Forelimb muscle (tissue), 1 donor: ENCODE measurements at regions not wholly inside any gene's neighbourhood (a gene's known extent, or its start where the extent isn't known, plus 50 kb on each side); places are given as distances from the start of the nearest gene placed in this dataset.

Experiments
- DNase-seq: peaks from one replicate; pipeline ENCODE4 v3.0.0-alpha.2; 2013; ENCODE audit warnings: low read depth

DNA sequence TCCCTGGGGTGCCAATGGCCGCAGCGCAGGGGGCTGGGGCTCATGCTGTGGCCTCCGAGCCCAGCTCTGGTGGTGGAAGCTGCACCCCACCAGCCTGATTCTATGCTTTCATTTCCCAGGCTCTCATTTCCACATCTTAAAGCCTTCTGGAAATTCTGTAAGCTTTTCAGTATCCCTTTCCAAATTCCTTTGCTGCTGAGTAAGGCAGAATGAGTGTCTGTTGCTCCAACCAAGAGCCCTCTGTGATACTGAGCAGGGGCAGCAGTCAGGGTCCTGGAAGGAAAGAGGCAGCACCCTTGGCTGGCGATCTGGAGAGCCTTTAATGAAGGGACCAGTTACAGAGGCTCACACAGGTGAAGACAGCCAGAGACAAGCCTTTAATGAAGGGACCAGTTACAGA lies 79.5 kb upstream of the FOXF1 start:
- DNase-seq: no peak

DNA sequence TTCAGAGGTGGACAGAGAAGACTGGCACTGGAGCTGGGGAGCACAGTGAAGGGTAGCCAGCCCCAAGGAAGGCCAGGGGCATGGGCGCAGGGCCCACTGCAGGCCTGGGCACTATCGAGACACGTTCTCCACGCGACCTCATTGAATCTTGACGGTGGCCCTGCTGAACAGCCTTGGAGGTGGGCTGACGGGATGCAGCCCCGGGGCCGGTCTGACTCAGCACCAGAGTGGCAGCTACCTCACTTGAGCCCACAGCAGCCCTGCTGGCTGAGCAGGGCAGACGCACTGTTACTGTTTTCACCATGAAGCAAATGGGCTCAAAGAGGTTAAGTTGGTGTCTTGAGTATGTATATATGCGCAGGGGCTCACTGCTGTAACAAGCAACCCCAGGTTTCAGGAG lies 78.8 kb upstream of the FOXF1 start:
- DNase-seq: no peak

DNA sequence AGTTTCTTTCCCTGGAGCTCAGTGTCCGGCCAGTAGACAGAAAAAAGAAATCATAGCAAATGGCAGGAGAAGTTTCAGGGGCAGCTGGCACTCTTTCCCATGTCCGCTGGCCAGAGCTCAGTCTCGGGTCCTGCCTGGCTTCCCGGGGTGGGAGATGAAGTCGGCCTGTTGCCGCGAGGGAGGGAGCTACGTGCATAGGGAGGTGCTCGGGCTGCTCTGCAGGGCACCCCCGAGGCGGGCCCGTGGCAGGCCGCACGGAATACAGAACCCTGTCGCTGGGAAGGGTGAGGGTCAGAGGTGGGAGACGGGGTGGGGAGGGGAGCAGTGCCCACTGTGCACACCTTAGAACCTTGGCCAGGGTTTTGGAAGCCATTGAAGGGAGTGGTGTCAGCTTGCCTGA lies 78.3 kb upstream of the FOXF1 start:
- no peak for DNase-seq

DNA sequence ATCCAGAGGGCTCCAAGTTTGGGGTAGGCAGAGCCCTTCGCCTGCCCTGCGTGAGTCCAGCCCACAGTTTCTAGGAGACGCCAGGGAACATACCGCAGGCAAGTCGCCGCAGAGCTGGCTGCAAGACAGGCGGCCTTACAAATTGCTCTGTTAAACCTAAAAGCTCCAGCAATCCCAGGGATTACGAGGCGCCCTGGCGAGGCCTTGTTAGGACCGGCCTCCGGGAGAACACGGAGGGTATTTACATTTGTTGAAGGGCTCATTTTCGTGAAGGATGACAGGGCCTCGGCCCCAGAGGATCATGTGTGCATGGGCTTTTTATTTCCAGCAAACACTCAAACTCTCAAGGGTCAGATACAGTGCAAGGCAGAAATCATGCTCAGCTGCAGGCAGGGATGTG lies 77.6 kb upstream of the FOXF1 start:
- DNase-seq: no peak

DNA sequence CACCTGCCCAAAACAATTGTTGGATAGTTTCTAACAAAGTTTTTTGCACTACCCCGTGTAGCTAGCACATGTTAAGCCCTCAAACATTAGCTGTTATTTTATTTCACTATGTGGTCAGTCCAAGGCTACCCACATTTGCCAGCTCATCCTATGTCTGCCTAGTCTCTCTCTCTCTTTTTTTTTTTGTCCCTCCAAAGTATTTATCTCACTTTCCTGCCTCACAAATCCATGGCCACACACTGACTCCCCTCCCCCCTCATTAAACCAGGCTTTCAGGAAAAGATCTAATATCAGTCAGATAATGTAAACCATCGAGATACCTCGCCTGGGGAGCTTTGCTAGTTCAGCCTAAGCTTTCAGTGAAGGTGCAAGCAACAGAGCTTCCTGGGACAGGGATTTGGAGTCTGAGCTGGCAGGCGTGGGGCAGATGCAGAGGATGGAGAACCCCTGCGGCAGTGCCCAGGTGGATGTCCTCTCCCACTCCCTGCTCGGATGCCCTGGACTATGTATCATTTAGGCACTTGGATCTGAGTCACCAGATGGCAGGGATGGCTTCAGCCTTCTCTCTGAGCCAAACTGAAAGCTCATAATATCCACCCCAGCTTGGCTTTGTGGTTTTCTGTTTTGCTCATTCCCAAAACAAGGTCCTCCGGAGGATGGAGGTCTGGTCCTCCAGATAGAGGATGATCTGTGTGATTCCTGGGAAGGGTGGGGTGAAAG lies 73.7 kb upstream of the FOXF1 start:
- DNase-seq: no peak

DNA sequence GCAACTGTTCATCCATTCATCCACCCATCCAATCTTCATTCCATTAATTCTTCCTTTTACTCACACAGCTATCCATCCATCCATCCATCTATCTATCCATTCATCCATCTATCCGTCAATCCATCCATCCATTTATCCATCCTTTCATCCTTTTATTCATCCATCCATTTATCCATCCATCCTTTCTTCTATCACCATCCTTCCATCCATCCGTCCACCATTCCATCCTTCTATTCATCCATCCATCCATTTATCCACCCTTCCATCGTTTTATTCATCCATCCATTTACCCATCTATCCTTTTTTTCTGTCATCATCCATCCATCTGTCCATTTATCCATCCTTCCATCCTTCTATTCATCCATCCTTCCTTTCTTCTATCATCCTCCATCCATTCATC lies 73.0 kb upstream of the FOXF1 start:
- DNase-seq: no peak

DNA sequence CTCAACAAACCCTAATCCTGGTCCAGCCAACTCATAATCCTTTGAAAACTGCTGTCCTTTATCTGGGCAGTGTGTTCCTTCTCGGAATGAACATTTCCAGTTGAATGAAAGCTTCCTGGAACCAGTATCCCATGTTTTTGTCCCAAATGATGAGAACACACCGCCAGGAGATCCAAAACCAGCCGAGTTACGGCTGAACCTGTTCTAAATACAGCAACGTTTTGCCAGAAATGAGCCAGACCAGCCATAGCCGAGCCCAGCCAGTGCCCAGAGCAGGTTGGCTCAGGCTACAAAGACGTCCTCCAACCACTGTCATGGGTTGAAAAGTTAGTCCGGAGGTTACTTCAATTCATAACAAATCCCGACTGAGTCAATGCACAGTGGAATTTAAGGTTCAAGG lies 67.6 kb upstream of the FOXF1 start:
- no peak for DNase-seq

DNA sequence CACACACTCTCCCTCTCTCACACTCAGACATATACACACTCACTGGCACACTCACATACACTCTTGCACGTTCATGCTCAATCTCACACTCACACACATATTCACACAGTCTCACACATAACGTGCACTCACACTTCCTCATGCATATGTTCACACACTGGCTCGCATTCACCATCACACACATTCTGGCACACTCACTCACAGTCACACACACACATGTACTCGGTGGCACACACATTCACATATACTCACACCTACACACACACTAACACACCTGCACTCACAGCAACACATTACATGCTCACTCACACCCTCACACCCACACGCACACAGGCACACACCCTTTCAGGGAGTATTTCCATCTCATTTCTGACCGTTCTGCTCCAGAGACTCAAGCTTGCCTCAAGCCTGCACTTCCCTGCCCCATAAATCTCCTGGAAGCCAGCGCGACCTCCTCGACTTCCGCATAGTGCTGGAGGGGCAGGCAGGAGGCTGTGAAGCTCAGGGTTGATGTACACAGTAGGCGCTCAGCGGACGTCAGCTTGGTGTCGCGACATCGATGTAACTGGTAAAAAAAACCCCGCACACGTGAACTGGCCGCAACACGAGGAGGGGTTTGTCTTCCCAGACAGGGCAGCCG lies 66.7 kb upstream of the FOXF1 start:
- no peak for DNase-seq

DNA sequence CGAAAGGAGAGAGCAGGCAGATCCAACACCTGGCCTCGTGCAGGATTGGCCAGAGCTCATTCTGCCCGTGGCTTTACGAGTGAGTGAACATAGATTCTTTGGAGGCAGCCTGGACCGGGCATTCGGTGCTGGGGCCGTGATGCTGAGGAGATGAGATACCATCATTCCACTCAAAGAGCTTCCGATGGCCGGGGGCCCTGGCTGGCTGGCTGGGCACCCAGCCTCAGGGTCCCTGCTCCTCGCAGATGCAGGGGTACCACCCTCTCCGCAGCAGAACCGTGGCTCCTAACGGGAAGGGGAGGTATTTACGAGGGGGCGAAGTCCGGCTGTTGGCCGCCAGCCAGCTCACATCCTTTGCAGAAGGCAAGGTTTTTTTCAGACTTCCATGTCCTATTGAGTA lies 66.1 kb upstream of the FOXF1 start:
- DNase-seq: no peak

DNA sequence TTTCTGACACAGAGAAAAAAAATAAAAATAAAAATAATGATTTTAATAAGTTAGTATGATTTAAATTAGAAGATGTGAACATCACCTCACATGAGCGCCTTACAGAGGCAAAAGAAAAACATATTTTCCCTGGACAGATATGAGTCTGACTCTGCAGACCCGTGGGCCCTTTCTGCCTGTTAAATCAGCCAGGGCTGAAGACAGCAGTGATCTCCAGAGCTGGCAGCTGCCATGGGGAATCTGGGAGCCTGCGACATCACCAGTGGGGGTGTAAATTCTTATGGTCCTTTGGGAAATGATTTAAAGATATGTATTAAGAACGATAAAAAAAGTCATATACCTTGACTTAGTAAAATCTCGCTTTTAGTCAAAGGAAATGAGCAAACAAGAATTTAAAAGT lies 65.7 kb upstream of the FOXF1 start:
- no peak for DNase-seq

DNA sequence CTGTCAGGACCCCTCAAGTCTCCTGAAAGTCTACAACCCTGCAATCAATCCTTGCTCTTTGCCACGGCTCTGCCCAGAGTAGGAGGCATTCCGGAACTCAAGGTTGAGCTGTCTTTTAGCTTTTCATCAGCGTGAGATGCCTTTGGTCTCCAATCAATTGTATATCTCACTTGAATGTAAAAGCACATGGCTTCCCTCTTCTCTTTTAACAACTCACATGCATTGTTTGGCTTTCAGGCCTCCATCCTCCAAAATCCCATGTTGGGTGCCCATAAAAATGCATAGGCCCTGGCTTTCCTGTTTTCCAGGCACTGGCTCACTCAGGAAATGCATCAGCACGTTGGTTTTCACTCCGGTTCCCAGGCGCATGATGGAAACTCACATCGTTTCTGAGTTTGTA lies 64.0 kb upstream of the FOXF1 start:
- DNase-seq: no peak

DNA sequence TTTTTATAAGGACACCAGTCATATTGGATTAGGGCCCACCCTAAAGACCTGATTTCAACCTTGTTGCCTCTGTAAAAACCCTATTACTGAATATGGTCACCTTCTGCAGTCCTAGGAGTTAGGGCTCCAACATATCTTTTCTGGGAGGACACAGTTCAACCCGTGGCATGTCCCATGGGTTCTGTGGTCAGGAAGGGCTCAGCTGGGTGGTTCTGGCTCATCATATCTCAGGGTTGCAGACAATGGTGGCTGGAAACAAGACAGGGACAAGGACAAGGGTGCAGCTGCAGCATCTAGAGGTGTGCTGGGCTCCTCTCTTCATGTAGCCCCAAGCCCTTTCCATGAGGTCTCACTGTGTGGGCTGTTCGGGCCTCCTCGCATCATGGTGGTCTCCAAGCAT lies 63.1 kb upstream of the FOXF1 start:
- DNase-seq: no peak

DNA sequence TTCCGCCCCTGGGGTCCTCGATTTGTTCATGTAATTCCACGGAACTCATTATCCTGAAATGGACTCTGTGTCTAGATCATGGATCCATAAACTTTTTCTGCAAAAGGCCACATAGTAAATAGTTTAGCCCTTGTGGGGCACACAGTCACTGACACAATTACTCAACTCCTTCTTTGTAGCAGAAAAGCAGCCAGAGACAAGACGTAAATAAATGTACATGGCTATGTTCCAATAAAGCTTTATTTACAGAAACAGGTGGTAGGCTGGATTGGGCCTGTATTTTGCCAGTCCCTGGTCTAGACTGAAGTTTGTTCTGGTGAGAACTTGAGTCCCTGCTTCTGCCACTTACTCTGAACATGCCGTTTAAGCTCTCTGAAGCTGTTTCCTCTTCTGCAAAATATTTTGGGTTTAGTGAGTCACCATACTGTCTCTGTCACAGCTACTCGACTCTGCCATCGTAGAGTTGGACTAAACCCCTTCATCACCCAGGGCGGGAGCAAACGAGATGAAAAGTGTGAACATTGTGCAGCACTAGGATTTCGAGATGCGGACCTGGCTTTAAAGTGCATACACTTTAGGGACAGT lies 61.9 kb upstream of the FOXF1 start:
- DNase-seq: no peak

DNA sequence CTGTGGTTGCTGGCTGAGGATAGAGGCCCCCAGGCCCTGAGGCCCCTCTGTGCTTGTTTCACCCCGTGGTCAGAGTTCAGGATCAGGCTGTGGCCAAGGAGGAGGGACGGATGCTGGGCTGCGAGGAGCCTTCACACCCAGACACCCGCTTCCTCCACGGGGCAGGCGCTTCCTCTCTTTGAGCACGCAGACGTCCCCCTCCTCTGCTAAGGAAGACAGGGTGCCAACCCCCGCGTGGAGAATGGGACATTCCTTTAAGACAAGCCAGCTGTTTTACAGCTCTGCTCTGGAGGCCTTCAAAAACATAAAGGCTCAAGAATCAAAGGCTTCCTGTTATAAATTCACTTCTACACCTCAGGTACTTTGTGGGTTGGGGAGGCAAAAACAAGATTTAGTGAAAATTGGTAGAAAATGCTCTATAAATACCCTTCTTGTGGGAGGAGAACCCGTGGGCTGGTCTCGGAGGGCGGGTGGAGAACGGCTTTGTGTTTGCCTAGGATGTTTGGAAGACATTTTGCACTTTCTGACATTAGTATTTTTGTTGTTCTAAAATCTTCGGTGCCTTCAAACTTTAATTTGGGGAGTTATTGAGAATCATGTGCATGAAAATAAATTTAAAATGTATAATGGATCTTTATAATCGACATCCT lies 60.8 kb upstream of the FOXF1 start:
- DNase-seq: no peak

DNA sequence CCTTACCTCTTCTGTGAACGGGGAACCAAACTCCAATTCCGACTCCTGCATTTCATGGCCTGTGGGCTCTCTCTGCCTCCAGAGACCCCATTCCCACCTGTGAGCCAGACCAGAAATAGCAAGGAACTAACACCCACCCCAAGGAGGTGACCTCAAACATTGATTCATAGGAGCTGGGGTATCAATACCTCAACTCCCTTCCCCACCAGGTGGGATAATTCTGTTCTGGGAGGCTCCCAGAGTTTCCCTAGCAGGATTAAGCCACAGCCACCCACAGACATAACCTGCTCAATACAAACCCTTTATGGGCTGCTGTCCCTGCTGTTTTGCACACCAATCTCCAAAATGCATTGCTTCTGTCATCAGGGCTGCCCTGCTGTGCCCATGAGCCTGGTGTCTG lies 59.6 kb upstream of the FOXF1 start:
- no peak for DNase-seq

DNA sequence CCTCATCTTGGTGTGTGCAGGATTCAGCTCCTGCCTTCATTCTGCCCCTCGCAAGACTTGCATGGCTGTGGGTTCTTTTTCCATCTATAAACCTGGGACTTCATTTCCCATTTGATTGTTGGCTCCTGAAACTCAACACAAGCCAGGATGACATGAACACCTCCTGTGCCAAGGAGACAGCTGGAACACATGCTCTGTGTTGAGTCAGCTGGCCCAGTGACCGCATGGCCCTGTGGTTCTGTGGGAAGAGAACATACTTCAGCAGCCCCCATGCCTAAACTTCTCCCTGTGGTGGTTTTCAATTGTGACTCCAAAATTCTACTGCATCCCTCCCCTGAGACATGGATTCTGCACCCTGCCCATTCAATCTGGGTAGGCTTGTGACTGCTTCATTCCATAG lies 57.9 kb upstream of the FOXF1 start:
- no peak for DNase-seq

DNA sequence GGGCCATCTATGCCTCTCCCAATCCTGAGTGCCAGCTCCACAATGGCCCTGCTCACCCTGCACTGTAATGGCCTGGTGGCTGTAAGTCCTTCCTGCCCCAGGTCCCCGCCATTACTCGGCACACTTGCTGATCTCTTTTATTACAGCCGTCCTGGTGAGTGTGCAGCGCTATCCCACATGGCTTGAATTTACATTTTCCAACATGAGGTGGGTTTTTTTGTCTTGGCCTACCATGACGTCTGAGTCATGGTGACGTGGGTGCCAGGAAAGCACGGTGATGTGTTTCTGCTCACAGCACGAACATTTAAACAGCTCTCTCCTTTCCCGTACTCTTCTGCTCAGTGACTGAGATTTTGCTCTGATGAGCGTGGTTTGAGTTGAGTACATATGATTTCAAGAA lies 55.2 kb upstream of the FOXF1 start:
- no peak for DNase-seq

DNA sequence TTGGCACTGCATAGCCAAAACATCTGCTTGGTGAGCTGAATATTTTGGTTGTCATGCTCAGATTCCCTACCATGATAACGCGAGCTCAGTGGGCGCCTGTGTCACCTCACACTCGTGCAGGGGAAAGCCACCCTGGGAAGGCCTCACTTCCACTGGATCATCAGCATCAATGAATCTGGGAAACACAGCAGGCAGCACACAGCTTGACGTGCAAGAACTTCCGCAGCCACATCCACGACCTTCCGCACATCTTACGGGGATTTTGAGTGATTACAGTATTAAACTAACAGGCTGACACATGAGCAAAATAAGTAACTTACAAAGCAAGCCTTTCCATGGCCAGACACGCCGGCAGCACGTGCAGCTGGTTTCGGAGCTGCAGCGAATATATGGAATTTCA lies 54.7 kb upstream of the FOXF1 start:
- DNase-seq: no peak

DNA sequence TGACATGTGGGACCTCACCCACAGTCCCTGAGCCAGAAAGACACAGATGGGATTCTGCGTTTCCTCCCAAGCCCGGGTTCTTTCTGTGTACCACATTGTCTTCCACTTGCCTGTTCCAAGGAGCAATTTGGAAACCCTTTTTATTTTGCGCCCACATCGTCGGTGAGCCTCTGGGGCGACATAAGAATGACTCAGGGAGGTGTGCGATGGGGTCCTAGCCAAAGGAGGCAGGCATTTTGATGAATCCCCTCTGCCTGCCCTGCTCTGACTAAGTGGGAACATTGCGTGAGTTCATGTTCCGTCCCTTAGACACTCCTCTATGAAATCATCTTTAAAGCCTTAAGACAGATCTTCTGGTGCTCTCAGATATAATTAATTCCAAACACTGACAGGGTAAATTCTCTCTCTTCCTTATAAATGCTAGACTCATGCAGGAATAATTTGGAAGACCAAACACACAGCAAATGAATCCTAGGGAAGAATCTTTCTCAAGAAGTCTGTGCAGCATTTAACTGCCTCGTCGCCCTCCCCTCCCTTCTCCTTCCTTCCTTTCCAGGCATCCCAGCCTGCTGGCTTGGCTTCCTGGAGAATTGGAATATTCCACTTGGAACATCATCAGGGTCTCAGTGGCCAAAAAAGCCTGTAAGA lies 52.7 kb upstream of the FOXF1 start:
- DNase-seq: peak; percentile 60

DNA sequence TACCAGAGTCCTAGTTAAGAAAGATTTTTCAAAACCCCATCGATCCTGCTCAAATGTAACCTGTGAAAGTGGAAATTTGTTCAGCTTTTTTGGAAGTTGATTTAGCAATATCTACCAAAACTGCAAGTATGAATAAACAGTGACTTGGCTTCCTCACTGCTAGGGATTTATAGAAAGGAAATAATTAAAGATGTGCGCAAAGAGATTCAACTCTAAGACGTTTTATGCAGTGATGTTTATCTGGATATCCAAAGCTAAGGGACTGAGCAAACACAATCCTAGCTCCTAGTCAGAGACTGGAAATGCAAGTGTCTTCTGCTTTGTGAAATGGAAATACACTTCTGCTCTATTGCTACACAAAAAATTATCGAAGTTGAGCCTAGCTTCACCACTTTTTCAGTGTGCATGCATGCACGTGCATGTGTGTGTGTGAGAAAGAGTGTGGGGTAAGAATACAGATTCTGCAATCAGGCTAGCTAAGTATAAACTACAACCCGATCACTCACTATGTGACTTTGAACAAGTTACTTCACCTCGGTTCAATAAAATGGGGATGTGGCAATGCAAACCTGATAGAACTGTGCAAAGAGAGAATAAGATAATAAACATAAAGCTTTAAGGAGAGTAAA lies 52.1 kb upstream of the FOXF1 start:
- DNase-seq: no peak

DNA sequence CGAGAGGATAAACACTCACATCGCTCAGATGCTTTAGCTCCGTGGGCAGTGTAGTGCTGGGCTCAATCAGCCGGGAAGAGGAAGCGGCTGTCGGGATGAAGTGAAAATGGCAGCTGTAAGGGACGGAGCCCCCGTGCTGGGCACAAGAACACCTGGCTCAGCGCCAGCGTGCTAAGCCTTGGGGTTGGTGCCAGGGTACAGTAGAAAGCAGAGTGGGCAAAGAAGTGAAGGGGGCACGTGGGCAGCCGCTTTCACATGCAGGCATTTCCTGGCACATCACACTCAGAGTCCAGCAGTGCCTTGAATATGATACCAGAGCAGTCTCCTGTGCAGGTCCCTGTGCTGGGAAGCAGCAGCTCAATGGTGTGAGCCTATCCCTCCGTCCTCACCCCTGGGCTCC lies 51.1 kb upstream of the FOXF1 start:
- no peak for DNase-seq
